ENCODE measurements at regions not wholly inside any gene's neighbourhood (a gene's known extent, or its start where the extent isn't known, plus 50 kb on each side); places are given as distances from the start of the nearest gene placed in this dataset.
"Not testable (repeated sequence)": the region's sequence is repeated elsewhere in the genome, so short reads cannot be mapped to it uniquely, and the experiment has no call there.

GRCh38 chr5:89869346-89869745, 540.2 kb downstream of the CETN3 start:
- no peak for DNase-seq (ENCODE audit: low read depth in 3 of 3, low spot score in 2 of 3)

- DNase-seq (ENCODE audit: low read depth in 3 of 3, low spot score in 2 of 3) = no peak
Measured at GRCh38 chr5:89866410-89866809, 543.1 kb downstream of the CETN3 start.

GRCh38 chr5:89864941-89865340, 544.6 kb downstream of the CETN3 start:
- no peak for DNase-seq (ENCODE audit: low read depth in 3 of 3, low spot score in 2 of 3)

GRCh38 chr5:89857790-89858189, 551.8 kb downstream of the CETN3 start:
- DNase-seq (ENCODE audit: low read depth in 3 of 3, low spot score in 2 of 3) = no peak

GRCh38 chr5:89855417-89855816, 554.1 kb downstream of the CETN3 start:
- DNase-seq (ENCODE audit: low read depth in 3 of 3, low spot score in 2 of 3) = no peak

- DNase-seq (ENCODE audit: low read depth in 3 of 3, low spot score in 2 of 3) = no peak
Measured at GRCh38 chr5:89851911-89852310, 557.6 kb downstream of the CETN3 start.

GRCh38 chr5:89850513-89850865, 559.1 kb downstream of the CETN3 start:
- DNase-seq (ENCODE audit: low read depth in 3 of 3, low spot score in 2 of 3) = no peak

- no peak for DNase-seq (ENCODE audit: low read depth in 3 of 3, low spot score in 2 of 3)
Measured at GRCh38 chr5:89849830-89850512, 559.6 kb downstream of the CETN3 start.

GRCh38 chr5:89847743-89848142, 561.8 kb downstream of the CETN3 start:
- no peak for DNase-seq (ENCODE audit: low read depth in 3 of 3, low spot score in 2 of 3)

- DNase-seq (ENCODE audit: low read depth in 3 of 3, low spot score in 2 of 3) = no peak
Measured at GRCh38 chr5:89844548-89844947, 565.0 kb downstream of the CETN3 start.

- no peak for DNase-seq (ENCODE audit: low read depth in 3 of 3, low spot score in 2 of 3)
Measured at GRCh38 chr5:89842531-89842930, 567.0 kb downstream of the CETN3 start.

- DNase-seq (ENCODE audit: low read depth in 3 of 3, low spot score in 2 of 3) = no peak
Measured at GRCh38 chr5:89840906-89841305, 568.6 kb downstream of the CETN3 start.

- no peak for DNase-seq (ENCODE audit: low read depth in 3 of 3, low spot score in 2 of 3)
Measured at GRCh38 chr5:89830691-89831090, 578.9 kb downstream of the CETN3 start.

GRCh38 chr5:89827960-89828359, 581.6 kb downstream of the CETN3 start:
- no peak for DNase-seq (ENCODE audit: low read depth in 3 of 3, low spot score in 2 of 3)

- no peak for DNase-seq (ENCODE audit: low read depth in 3 of 3, low spot score in 2 of 3)
Measured at GRCh38 chr5:89827359-89827758, 582.2 kb downstream of the CETN3 start.

- DNase-seq (ENCODE audit: low read depth in 3 of 3, low spot score in 2 of 3) = no peak
Measured at GRCh38 chr5:89826938-89827337, 582.6 kb downstream of the CETN3 start.

GRCh38 chr5:89823046-89823445, 586.5 kb downstream of the CETN3 start:
- no peak for DNase-seq (ENCODE audit: low read depth in 3 of 3, low spot score in 2 of 3)

GRCh38 chr5:89817841-89818240, 591.7 kb downstream of the CETN3 start:
- no peak for DNase-seq (ENCODE audit: low read depth in 3 of 3, low spot score in 2 of 3)

GRCh38 chr5:89816038-89816437, 593.5 kb downstream of the CETN3 start:
- DNase-seq (ENCODE audit: low read depth in 3 of 3, low spot score in 2 of 3) = no peak

GRCh38 chr5:89800735-89801134, 608.8 kb downstream of the CETN3 start:
- DNase-seq (ENCODE audit: low read depth in 3 of 3, low spot score in 2 of 3) = not testable (repeated sequence)

GRCh38 chr5:89794504-89794903, 615.1 kb downstream of the CETN3 start:
- DNase-seq (ENCODE audit: low read depth in 3 of 3, low spot score in 2 of 3) = not testable (repeated sequence)

GRCh38 chr5:89779734-89780133, 629.8 kb downstream of the CETN3 start:
- DNase-seq (ENCODE audit: low read depth in 3 of 3, low spot score in 2 of 3) = not testable (repeated sequence)

GRCh38 chr5:89777758-89778157, 631.8 kb downstream of the CETN3 start:
- no peak for DNase-seq (ENCODE audit: low read depth in 3 of 3, low spot score in 2 of 3)
